ENCODE measurements at regions not wholly inside any gene's neighbourhood (a gene's known extent, or its start where the extent isn't known, plus 50 kb on each side); places are given as distances from the start of the nearest gene placed in this dataset.

GRCh38 chr22:47627556-47628253 is 865.3 kb downstream of the TBC1D22A start:
- TF ChIP-seq CTCF (IDR thresholded peaks at IDR 0.05; ENCODE audit: low read depth, low read length, poor library complexity, severe bottlenecking) (no peak), EZH2phosphoT487 (IDR thresholded peaks at IDR 0.05; ENCODE audit: borderline replicate concordance, low read length) (no peak)
